ENCODE measurements at regions not wholly inside any gene's neighbourhood (a gene's known extent, or its start where the extent isn't known, plus 50 kb on each side); places are given as distances from the start of the nearest gene placed in this dataset.

DNA sequence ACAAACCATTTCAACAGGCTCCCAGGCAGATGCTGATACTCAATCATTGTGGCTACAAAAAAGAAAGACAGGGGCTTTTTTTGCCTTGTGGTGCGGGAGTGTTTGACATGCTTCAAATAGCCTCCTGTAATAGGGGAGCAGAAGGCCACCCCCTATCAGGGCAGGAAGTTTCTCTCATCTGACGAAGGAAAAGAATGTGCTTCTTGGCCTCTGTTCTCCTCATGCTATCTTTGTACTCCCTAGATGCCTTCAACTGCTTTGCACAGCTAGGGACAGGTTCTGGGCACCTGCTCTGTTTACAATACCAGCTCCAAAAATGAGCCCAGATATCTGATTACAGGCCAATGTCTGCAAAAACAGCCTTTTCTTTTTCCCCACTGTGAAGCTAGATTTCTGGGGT is 391.1 kb downstream of the STIM2 start:
- DNase-seq (ENCODE audit: low spot score) (no peak), FAIRE-seq (no peak)

DNA sequence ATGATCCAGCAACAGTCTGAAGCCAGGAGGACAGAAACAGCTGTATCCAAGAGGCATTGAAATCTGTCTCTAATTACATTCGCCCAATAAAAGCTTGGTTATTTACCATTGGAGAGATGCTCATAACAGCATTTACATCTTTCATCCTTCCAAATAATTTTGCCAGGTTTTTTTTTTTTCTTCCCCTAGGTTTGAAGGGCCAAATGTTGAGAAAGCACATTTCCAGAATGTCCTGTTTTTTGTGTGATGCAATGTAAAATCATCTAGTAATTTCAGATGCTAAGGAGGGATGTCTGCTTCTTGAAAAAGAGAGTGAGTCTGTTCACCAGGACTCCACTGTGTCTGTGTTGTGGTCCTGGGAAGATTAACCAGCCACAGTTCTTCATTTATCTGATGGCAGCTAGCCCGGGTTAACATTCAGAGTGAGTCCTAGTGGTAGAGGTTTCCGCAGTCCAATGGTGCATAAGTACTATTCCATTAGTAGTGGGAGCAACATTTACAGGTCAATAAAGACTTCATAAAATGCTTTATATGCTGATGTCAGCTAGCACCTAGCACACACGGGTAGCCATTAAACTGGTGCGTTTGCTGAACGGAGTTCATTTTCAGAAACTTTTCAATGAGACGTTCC is 406.8 kb downstream of the STIM2 start:
- DNase-seq (ENCODE audit: low spot score) (no peak), FAIRE-seq (no peak)

DNA sequence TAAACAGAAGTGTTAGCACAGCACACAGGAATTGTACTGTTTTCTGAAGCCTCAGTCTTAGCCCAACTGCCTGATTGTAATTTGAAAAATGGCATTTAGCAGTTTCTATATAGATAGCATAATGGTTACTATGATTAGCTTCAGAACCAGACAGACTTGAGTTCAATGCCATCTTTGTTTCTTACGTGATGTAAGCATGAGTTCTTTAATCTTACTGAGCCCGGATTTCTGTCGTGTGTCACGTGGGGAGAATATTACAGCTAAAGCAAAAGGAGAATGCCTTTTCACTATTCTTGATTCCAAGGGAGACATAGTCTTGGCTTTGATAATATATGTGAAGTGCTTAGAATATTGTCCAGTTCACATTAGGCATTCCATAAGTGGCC is 407.3 kb downstream of the STIM2 start:
- FAIRE-seq: no peak
- DNase-seq (ENCODE audit: low spot score): no peak

DNA sequence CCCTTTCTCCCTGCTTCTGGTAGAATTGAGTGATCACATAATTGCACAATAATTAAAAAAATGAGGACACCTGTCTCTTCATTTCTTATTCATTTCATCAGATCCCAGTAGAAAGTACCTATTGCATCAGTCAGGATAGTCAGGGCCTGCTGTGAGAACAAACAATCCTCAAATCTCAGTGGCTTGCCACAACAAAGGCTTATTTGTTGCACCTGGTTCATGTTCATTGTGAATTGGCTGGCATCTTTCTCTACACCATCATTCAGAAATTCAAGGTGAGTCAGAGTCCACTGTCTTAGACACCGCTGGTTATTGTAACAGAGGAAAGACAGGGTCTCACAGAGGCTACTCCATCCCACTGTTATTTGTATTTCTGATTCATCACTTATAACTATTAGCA is 409.8 kb downstream of the STIM2 start:
- FAIRE-seq (no peak), DNase-seq (ENCODE audit: low spot score) (peak; percentile 21)

DNA sequence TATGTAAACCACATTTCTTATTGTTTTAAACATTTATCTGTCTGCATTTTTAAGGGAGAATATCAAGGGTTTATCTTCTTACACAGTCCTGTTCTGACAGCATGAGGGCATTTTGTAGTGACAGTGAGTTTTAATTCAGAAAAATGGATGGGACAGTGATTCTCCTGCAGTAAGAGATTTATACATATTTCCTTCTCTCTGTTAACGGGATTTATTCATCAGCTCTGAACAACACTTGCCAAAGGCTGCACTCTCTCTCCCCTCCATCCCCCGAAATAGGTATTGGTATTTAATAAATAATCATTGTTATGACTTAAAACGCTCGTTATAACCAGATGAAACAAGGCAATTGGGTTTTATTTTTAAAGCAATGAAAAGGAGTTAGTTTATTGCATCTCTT is 410.9 kb downstream of the STIM2 start:
- no peak for DNase-seq (ENCODE audit: low spot score)
- no peak for FAIRE-seq

DNA sequence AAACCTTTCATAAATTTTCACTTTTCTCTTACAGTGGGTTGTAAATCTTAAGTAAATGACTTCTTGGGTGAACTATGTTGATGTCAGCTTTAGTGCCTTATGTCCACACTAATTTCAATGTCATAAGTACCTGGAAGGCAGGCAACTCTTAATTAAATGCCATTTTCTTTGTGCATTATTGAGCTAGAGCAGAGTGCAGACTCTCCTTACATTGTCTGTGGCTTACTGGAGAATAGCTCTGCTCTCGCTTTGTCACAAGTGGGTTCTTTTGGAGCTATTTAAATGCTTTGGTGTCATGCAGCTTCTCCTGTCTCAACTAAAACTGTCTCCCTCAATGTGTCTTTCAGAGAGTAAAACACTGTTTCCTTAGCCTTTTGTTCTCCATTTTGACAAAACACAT is 411.6 kb downstream of the STIM2 start:
- FAIRE-seq: no peak
- DNase-seq (ENCODE audit: low spot score): no peak

DNA sequence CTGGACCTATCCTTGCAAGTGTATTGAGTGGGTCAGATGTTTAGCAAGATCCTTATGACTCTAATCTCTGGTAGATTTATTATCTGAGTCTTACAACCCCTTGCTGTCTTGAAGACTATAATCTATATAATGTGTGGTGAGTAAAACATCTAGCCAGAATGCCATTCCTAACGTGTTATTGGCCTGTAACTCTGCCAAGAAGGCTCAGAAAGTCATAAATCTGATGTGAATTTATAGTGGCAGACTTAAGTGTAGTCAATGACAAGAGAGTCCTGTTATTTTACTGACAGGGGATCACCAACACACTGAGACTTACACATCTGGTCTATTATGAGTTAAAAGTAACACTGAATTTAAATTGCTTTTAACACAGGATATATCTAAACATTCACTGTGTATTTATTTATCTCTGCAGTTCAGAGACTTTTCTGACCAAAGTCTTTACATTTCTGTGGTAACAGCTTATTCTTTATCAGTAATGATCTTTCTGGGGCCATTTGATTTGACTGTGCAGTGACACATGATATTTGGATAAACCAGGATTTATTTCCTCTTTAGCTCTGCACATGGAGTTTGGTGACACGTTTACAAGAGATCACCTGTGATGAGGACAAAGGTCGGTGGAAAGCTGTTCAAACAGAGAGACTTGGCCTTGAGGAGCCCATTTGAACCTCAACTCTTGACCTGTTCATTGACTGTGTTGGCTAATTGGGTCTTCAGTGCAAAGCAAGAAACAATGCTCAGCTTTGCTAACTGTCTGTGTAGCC is 415.8 kb downstream of the STIM2 start:
- FAIRE-seq (no peak), DNase-seq (ENCODE audit: low spot score) (no peak)

DNA sequence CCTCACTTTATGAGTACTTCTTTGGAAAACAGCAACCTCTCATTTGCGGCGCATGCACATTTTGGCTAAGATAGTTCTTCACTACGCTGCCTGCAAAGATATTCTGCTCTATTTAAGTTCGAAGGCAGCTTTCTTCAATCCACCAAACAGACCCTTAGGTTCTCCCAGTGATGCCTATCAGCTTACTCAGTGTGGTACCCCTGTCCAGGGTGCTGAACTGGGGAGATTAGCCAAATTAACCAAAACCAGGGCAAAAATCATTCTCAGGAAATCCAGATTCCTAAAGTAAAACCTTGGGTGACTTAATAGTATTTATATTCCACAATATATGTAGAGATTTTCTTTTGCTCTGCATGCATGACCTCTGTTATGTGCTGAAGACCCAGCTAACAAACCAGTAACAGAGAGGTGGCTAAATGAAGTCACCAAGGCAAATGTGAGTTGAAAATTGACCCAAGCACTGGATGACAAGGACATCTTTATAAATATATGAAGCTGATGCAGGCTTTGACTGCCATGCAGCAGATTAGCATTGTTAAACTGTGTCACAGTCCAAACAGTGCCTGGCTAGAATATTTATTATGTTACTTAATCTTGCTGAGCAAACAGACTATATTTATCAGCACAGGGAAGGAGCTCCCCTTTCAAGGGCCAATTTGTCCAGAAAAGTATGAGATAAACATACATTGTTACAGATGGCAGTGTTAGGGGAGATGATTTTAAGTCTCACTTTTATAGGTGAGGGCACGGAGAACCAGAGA is 418.2 kb downstream of the STIM2 start:
- FAIRE-seq (no peak), DNase-seq (ENCODE audit: low spot score) (peak; percentile 21)

DNA sequence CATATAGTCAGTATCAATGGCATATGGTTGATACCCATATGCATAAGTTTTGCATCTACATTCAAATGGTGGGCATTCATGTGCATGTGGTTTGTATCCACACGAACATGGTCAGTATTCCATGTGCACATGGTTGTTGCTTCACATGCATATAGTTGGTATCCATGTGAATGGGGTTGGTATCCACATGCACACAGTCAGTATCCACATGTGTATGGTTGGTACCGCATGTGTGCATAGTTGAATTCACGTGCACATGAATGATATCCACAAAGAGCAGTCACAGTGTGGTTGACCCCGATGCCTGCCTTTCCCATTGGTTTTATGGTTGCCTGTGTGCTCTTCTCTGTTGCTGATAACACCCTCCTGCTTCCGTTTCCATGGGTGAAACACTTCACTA is 427.9 kb downstream of the STIM2 start:
- no peak for FAIRE-seq

DNA sequence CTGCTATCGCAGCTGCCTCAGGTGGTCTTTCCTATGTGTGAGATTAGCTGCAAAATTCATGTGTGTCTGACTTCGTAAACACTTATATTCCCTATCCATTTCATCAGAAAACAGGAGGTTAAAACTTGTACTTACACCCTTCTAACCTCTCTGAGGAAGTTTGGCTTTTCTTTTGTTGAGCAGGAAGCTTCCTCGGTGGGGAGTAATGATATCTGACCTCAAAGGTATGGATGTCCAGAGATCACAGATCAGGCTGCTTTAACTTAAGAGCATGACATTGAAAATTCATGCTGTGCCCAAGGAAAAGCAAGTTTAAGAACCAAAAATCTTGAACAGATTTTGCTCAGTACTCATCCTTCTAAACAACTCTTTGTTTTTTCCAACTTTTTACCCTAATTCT is 429.1 kb downstream of the STIM2 start:
- DNase-seq (ENCODE audit: low spot score): no peak
- FAIRE-seq: no peak

More for the DNA sequence above, 427.9 kb downstream of the STIM2 start:
- no peak for DNase-seq (ENCODE audit: low spot score)

DNA sequence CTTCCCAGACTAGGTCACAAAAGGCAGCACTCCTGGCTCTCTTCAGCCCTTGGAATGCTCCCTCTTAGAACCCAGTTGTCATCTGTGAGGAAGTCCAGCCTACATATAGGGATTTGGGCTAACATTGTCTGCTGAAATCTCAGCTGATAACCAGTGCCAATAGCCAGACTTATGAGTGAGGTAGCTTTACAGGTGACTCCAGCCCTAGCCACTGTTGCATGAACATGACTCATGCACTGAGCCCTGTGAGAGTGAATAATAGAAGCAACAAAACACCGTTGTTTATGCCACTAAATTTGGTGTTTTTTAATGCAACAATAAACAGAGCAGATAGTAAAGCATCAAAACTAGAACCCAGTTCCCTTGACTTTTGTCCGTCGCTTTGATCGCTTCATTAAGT is 433.2 kb downstream of the STIM2 start:
- FAIRE-seq: no peak
- no peak for DNase-seq (ENCODE audit: low spot score)

DNA sequence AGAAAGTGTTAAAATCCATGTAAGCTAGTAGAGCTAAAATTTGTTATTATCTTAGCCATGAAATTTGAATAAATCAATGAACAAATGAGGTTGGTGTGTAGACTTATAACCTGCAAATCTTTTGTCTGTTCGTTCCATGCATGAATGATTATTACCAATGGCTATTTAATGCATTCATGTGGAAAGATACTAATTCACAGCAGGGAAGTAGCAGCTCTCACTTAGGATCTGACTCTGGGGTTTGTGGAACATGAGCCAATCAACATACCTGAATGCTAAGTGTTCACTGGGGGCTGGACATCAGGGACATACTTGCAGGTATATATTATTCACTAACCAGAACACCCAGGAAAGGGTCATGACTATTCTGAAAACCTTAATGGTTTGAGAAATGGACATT is 444.1 kb downstream of the STIM2 start:
- FAIRE-seq: no peak
- DNase-seq (ENCODE audit: low spot score): no peak

DNA sequence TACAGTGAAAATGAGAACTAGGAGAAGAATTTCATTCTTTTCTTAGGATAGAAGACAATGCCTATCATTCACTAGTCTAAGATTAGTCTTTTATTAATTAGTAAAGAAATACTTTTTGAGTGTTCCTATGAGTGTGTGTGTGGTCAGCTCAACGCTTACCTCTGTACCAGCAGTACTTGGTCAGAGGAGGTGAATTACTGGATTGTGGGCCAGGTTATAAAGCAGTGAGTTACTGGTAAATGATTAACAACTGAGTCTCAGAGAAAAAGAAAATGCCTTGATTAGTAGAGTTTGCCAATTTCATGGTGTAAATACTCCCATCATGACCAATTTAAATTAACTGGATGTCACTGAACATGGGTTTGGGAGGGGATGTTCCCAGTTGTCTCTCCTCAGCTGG is 444.6 kb downstream of the STIM2 start:
- no peak for FAIRE-seq
- no peak for DNase-seq (ENCODE audit: low spot score)

DNA sequence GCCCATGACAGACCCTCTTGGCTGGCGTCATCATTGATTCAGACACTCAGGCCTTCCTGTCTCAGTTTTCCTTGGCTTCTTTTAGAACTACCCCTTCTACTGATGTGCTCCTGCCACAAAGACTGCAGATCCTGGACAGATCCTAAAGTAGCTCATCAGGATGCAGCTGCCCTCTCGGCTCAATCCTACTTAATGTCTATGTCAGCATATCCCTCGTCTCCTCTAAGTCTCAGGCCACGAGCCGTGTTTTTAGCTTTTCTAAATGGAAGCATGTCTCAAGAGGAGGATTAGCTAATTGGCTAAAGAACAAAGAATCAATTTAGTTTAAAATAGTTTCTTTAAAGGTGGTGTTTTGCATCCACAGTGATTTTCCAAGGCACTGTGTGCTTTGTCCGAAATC is 447.7 kb downstream of the STIM2 start:
- no peak for FAIRE-seq
- no peak for DNase-seq (ENCODE audit: low spot score)

DNA sequence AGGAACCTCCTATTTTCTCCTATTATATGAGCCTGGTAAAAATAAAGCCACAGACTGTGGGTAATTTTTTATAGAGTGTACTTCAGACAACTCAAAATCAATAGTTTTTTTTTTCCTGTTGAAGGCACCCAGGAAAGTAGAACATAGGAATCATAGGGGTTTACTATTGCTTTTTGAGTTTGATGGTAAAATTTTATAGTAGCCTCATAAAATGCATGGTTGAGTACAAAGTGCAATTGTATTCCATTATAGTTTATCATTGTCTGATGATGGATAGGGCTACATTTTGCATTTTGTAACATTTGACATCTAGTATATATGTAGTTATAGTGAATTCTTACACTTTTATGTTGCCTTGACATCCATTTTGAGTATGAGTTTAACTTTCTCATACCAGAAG is 455.0 kb downstream of the STIM2 start:
- FAIRE-seq (no peak), DNase-seq (ENCODE audit: low spot score) (no peak)

DNA sequence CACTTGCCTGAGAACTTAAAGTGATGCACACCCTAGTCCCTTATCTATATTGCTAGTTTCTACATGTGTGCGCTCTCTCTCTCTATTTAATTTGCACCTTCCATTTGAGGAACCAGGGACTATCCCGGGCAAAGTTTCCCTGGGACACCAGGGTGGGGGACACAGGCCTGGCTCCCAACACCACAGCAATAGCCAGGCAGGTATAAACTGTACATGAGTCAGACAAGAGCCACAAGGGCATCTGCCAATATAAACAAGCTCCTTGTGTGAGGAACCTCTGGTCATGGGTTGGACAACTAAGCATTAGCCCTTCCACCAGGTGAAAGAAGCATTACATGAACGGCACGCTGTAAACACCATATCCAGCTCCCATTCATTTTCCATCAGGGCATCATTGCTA is 455.5 kb downstream of the STIM2 start:
- FAIRE-seq (no peak), DNase-seq (ENCODE audit: low spot score) (no peak)

DNA sequence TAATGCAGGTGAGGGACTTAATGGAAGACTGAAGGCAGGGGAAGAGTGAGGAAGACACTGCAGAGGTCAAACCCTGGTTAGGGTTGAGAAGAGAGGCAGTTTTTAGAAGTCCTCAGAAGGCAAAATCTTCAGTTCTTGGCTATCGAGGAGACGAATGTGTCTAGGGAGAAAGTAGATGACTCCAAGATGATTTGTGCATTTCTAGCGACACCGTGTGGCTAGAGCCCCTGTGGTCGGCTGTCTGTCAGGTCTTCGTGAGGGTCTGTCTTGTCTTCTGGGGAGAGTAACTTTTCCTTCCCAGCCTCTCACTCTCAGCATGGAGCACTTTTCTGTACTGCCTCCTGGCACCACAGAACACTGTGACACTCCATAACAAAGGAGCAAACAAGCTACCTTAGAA is 458.1 kb downstream of the STIM2 start:
- FAIRE-seq (no peak), DNase-seq (ENCODE audit: low spot score) (peak; percentile 51)

DNA sequence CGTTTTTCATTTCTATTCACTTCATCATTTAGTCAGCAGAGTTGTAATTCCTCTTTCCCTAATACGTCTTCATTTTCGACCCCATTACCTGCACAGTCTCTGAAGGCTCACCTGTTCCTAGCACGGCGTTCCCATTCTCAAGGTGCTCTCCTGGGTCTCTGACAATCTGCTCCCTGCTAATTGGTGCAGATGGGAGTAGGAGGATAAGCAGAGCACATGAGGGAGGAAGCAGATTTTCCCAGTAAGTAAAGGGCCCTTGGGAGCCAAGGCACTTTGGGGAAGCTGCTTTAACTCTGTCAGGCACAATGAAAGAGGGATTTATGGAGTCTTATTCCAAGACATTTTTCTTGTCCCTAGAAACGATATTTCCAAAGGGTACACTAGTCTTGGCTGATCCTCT is 466.4 kb downstream of the STIM2 start:
- no peak for FAIRE-seq

DNA sequence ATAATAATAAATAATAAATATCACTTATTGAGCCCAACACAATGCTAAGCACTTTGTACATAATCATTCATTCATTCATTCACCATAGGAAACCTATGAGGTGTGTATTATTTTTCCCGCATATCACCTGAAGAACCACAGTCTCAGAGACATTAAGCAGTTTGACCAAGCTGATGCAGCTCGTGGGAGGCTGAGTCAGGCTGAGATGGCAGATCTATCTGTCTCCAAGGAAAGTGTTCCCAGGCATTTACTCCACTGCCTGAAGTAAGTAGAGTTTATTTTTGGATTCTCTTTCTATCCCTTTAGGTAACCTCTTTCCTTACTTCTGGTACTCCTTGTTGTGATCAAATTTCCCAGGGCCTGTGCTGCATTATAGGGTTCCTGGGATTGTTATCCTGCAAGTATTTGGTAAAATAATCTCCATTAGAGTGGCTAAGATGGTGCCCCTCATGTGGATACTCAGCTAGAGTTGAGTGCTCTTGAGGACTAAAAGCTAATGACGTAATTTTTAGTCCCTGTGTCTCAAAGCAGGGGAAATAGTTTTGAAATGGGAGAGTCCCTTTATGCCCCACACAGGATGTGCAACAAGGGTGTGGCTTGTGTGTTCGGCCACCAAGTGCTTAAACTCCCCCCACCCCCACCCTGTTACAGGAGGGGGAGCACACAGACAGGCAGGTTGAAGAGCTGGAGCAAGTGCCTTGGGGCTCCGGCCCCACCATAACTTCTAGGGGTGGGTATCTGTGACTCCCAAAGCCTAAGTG is 467.0 kb downstream of the STIM2 start:
- DNase-seq (ENCODE audit: low spot score) (no peak), FAIRE-seq (no peak)

More for the DNA sequence above, 466.4 kb downstream of the STIM2 start:
- no peak for DNase-seq (ENCODE audit: low spot score)

DNA sequence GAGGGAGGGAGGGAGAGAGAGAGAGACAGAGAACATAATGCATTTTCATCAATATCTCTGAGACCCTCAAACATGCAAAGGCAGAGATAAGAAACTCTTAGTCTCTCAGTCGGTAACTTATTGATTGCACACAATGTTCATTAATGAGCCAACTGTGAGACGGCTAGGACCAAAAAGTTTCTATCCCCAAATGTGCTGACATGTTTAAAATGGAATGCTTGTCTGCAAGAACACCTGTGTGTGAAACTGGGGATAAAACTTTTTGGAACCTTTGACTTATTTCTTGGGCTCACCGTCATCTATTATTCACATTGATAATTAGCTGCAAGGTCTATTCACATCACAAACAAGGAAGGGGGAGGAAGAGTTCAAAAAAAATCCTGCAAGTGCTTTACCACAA is 477.9 kb downstream of the STIM2 start:
- DNase-seq (ENCODE audit: low spot score): no peak
- no peak for FAIRE-seq

DNA sequence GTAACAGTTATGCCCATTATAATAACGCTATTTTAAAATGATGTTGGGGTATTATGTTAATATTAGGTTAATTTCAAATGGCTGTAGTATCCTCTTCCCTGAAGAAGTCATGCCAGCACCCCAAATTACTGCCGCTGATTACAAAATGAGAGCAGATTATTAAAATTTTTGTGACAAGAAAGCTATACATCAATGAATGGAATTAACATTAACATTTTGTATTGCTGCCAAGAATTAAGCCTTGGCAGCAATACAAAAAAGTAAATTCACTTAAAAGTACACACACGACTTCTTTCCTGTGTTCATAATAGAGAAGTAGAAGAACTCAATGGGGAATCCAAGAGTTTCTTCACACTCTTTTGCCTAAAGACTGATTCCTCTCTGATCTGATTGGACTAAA is 482.8 kb downstream of the STIM2 start:
- FAIRE-seq: no peak

DNA sequence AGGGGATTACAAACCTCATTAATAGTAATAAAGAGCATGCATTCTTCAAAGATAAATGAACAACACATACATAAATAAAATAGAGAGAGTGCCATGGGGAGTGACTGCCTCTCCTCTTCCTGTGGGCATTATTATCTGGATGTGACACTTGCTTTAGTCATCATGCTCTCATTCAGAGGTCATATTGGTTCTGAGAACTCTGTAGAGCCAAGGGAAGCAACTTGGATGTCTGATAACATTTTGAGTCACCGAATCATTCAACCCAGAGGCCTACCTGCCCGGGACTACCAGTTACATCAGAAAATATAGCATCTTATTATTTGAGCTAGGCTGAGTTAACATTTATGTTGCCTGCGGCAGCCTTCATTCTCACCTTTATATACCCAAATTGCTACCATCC is 489.5 kb downstream of the STIM2 start:
- DNase-seq (ENCODE audit: low spot score) (peak; percentile 7), FAIRE-seq (no peak)

More for the DNA sequence above, 482.8 kb downstream of the STIM2 start:
- DNase-seq (ENCODE audit: low spot score): no peak

All from urothelium cell line (cell line).